Fibroblast of mammary gland (primary cell): ENCODE measurements at regions not wholly inside any gene's neighbourhood (a gene's known extent, or its start where the extent isn't known, plus 50 kb on each side); places are given as distances from the start of the nearest gene placed in this dataset.

Source experiments
- DNase-seq: peaks from one replicate; pipeline ENCODE4 v3.0.0-alpha.2; 2010; ENCODE audit warnings: low read depth
- H3K4me3 ChIP-seq: 2 replicates; pipeline ENCODE4 v1.5.1; 2011; ENCODE audit warnings: low read depth, mild to moderate bottlenecking, low read length, moderate library complexity; ENCODE audit not compliant: control insufficient read depth
- TF ChIP-seq, protein P1 (sequence below): conservative IDR thresholded peaks from 2 replicates; pipeline ENCODE4 v1.5.1; 2011; ENCODE audit warnings: low read depth, low read length, inconsistent platforms; ENCODE audit not compliant: control insufficient read depth, insufficient read depth

DNA sequence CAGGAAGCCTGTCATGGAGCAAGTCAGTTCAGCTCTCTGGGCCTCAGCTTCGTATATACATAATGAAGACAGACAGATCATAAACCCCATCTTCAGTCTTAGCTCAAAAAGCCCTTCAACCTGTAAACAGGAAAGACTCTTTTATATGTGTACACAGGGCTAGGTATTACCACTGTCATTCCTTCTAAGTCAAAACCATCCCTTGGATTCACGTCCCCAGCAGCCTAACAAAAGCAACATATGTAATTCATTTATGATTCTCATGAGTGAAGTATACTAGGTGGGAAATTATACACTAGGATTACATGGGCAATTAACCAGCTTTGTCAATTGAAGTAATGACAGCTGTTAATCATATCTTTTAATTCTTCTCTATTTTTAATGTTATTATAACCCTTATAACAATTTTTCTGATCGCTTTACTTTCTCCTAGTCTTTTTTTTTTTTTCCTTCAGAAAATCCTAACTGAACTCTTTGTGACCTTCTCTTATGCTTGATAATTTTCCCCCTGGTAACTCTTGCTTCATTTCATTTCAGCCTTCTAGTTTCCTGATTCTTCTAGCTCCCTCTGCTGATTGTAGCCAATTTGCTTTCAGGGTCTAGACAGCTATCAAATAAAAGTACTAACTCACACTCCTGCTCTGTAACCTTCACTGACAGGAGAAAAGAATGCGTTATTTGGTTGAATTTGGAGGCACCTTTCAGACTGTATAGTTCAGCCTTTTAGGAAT, 99.7 kb downstream of the RBM43 start:
- DNase-seq: peak; percentile 56
- TF ChIP-seq, protein P1, sequence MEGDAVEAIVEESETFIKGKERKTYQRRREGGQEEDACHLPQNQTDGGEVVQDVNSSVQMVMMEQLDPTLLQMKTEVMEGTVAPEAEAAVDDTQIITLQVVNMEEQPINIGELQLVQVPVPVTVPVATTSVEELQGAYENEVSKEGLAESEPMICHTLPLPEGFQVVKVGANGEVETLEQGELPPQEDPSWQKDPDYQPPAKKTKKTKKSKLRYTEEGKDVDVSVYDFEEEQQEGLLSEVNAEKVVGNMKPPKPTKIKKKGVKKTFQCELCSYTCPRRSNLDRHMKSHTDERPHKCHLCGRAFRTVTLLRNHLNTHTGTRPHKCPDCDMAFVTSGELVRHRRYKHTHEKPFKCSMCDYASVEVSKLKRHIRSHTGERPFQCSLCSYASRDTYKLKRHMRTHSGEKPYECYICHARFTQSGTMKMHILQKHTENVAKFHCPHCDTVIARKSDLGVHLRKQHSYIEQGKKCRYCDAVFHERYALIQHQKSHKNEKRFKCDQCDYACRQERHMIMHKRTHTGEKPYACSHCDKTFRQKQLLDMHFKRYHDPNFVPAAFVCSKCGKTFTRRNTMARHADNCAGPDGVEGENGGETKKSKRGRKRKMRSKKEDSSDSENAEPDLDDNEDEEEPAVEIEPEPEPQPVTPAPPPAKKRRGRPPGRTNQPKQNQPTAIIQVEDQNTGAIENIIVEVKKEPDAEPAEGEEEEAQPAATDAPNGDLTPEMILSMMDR: peak; percentile 51
- no peak overlapping the region for H3K4me3 ChIP-seq

DNA sequence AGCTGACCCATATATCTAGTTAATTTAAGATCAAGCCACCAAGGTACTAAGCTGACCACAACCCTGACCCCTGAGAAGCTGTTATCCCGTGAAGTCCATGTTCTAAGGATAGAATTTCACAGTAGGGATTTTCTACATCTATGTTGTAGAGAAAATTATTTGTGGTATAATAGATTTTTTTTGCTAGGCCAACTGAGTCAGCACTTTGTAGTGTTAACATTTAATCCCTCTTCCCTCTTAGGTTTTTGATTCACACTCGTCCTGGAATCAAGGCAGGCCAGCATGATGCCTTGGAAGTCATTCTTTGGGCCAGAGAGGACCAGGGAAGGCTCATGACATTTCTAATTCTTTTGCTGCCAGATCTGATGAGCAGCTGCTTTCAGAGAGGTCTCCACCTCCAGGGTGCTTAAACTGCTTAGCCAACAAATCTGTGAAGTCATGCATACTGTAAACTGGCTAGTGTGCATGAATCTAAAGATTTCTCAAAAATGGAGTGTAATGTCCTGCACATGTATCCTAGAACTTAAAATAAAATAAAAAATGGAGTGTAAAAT, 102.5 kb downstream of the RBM43 start:
- TF ChIP-seq, protein P1: no peak
- no peak overlapping the region for H3K4me3 ChIP-seq
- no peak for DNase-seq

DNA sequence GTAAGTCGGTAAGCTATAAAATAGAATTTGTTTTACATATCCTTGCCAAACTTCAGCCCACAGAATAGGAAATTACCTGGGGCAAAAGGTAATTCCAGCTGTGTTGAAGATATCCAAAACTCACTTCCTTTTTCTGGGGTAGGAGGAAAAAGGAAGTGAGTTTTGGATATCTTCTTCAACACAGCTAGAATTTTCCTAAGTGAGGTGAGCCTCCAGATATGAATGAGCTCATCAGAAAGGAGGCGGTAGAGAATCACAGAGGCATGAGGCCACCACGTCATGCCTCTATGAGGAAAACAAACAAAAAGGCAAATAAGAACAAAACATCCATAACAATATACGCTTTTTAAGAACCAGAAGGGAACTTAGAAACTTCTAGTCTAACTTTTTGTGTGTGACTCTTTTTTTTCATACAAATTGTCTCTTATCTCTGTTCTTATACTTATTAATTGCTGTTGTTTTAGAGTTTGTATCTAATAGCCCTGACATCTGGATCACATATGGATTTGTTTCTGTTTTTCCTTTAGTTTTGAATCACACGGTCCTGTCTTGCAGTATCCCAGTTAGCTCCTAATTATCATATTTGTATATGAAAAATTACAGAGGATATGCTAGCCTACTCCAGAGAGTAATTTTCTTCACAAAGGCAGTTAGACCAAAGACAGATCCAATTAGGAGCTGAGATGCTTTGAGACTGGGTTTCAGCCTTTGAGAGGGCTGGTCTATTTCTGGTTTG, 104.5 kb downstream of the RBM43 start:
- H3K4me3 ChIP-seq: no peak overlapping the region
- TF ChIP-seq, protein P1: no peak
- DNase-seq: peak; percentile 63

DNA sequence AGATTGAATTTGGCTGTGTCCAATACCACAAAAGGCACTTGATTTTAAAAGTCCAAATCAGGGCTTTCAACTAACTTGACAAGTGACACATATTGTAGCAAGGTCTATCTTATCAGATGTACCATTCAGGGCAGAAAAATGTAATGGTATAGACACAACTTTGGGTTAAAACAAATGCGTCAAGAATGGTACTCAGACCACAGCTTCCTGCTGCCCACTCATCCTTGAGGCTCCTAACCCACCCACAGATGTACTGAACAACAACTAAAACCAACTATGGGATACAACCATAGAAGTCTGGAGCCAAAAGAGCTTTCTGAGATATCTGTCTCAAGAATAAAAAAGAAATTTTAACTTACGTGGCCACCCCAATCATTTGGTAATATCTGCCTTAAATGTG, 105.2 kb downstream of the RBM43 start:
- H3K4me3 ChIP-seq: no peak overlapping the region
- peak; percentile 52 for DNase-seq
- TF ChIP-seq, protein P1: no peak

- DNase-seq: no peak
- TF ChIP-seq, protein P1: no peak
- no peak overlapping the region for H3K4me3 ChIP-seq
Observed at GRCh38 chr2:151153601-151154000, 108.1 kb downstream of the RBM43 start.

DNA sequence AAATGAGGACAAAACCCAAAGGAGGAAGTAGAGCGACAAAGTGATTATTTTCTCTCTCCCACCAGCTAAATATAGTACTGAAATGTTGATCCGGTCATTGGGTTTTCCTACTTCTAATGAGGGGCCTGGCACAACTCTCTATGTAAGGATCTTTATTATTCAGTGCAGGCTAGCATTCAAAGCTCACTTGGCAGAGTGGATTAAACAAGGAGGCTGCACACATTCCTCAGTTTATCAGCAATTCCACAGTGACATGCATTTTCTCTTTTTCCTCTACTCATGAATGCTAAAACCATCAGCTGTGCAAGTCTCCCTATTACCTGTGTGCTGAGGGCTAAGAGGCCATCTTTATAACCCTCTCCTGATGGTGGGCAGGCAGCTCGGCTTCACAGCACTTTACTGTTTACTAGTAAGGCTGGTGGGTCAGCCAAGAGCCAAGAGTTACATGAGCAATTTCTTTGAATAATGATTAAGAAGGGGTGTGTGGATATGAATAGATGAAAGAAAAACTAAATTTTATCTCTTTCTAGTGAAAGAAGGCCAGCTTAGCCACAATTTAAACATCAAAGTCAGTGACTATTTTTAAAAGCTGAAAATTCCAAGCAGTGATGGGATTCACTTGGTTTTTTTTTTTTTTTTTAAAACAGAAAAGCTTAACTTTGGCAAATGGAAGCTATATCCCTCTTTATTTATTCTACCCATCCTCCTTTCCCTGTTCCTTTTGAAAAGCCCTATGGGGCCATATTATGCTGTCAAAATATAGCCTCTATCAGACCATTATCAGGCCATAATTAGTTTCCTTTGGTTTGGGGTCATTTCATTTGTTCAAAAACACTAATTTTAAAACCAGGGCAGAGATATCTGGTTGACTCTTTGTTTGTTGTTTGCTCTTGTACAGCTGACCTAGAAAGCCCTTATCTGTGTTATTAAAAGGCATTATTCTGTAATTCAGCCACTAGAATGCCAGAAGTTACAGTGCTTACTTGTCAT, 111.0 kb downstream of the RBM43 start:
- TF ChIP-seq, protein P1: no peak
- H3K4me3 ChIP-seq: no peak overlapping the region
- no peak for DNase-seq
